C4-2B (cell line): ENCODE measurements at regions not wholly inside any gene's neighbourhood (a gene's known extent, or its start where the extent isn't known, plus 50 kb on each side); places are given as distances from the start of the nearest gene placed in this dataset.

Experiments used
- CTCF ChIP-seq: fragments of 450-650 bp; conservative IDR thresholded peaks from 2 replicates; pipeline ENCODE4 v1.5.1; 2017; ENCODE audit warnings: mild to moderate bottlenecking
- ZFX ChIP-seq: fragments of 450-650 bp; IDR thresholded peaks from 2 replicates; pipeline ENCODE4 v1.6.1; 2017

DNA sequence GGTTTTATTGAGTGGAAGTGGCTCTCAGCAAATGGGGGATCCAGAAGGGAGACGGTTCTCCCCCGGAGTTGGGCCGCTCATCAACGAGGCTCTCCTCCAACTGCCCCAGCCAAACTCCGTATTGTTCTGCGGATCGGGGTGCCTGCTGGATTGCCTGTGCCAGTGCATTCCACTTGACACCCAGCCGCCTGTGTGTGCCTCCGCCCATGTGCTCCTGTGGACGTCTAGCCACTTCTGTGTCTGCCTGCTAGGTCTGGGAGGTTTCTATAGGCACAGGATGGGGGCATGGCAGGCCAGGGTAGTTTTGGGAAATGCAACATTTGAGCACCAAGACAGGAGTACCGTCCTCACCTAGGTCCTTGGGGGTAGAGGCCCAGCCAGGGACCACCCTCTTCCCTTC, 225.7 kb upstream of the AMIGO2 start:
- TF ChIP-seq CTCF (no peak), ZFX (no peak)
